ENCODE measurements at regions not wholly inside any gene's neighbourhood (a gene's known extent, or its start where the extent isn't known, plus 50 kb on each side); places are given as distances from the start of the nearest gene placed in this dataset.
A peak's percentile ranks its signal among the peaks of the same experiment; 100 is the strongest.
"Not testable (repeated sequence)": the region's sequence is repeated elsewhere in the genome, so short reads cannot be mapped to it uniquely, and the experiment has no call there.

GRCh38 chr1:219863816-219864215, 64.5 kb downstream of the SLC30A10 start:
- not testable (repeated sequence) for DNase-seq

- no peak for DNase-seq
These were observed 66.0 kb downstream of the SLC30A10 start for GRCh38 chr1:219862366-219862765.

GRCh38 chr1:219858980-219859379, 69.4 kb downstream of the SLC30A10 start:
- DNase-seq, result no peak

- peak in 2 of 3 donors; percentile 4 to 7 for DNase-seq
These were observed 81.0 kb downstream of the SLC30A10 start for GRCh38 chr1:219847215-219847855.

- not testable (repeated sequence) for DNase-seq
These were observed 88.8 kb downstream of the SLC30A10 start for GRCh38 chr1:219839595-219839994.

GRCh38 chr1:219837994-219838294, 90.4 kb downstream of the SLC30A10 start:
- DNase-seq, result no peak

GRCh38 chr1:219837274-219837993, 90.9 kb downstream of the SLC30A10 start:
- peak; percentile 45 to 53 (median 45) for DNase-seq

- no peak for DNase-seq
These were observed 93.9 kb downstream of the SLC30A10 start for GRCh38 chr1:219834314-219834917.

- DNase-seq, result no peak
These were observed 95.0 kb downstream of the SLC30A10 start for GRCh38 chr1:219833214-219833815.

- no peak for DNase-seq
These were observed 102.1 kb downstream of the SLC30A10 start for GRCh38 chr1:219826290-219826689.

- no peak for DNase-seq
These were observed 103.0 kb downstream of the SLC30A10 start for GRCh38 chr1:219825355-219825754.

- no peak for DNase-seq
These were observed 104.0 kb downstream of the SLC30A10 start for GRCh38 chr1:219824338-219824737.

GRCh38 chr1:219820551-219820950, 107.8 kb downstream of the SLC30A10 start:
- DNase-seq, result no peak

- no peak for DNase-seq
These were observed 110.4 kb downstream of the SLC30A10 start for GRCh38 chr1:219817914-219818313.

GRCh38 chr1:219813294-219813693, 115.1 kb downstream of the SLC30A10 start:
- no peak for DNase-seq

GRCh38 chr1:219812491-219813203, 115.7 kb downstream of the SLC30A10 start:
- peak; percentile 47 to 52 (median 48) for DNase-seq

GRCh38 chr1:219812086-219812485, 116.3 kb downstream of the SLC30A10 start:
- no peak for DNase-seq

- no peak for DNase-seq
These were observed 117.9 kb downstream of the SLC30A10 start for GRCh38 chr1:219810451-219810850.

- no peak for DNase-seq
These were observed 119.6 kb downstream of the SLC30A10 start for GRCh38 chr1:219808790-219809189.

- DNase-seq, result no peak
These were observed 121.7 kb downstream of the SLC30A10 start for GRCh38 chr1:219806642-219807041.

- DNase-seq, result no peak
These were observed 122.3 kb downstream of the SLC30A10 start for GRCh38 chr1:219806020-219806419.

- DNase-seq, result no peak
These were observed 123.2 kb downstream of the SLC30A10 start for GRCh38 chr1:219805191-219805590.

- no peak for DNase-seq
These were observed 127.1 kb downstream of the SLC30A10 start for GRCh38 chr1:219801156-219801820.

Measured in suppressor macrophage treated with lipopolysaccharide for 1 hour (primary cell).